Brain microvascular endothelial cell (primary cell): ENCODE measurements at regions not wholly inside any gene's neighbourhood (a gene's known extent, or its start where the extent isn't known, plus 50 kb on each side); places are given as distances from the start of the nearest gene placed in this dataset.

Experiments
- DNase-seq: peaks from one replicate; pipeline ENCODE4 v3.0.0-alpha.2; 2020
- H3K27ac ChIP-seq: fragments of 250-450 bp; sonication (Bioruptor Pico); 2 replicates; pipeline ENCODE4 v1.5.1; 2020; ENCODE audit warnings: mild to moderate bottlenecking, moderate library complexity
- H3K27me3 ChIP-seq: fragments of 250-450 bp; sonication (Bioruptor Pico); replicated peaks from 2 replicates; pipeline ENCODE4 v1.5.1; 2020; ENCODE audit warnings: mild to moderate bottlenecking
- H3K36me3 ChIP-seq: fragments of 250-450 bp; sonication (Bioruptor Pico); replicated peaks from 2 replicates; pipeline ENCODE4 v1.5.1; 2020; ENCODE audit warnings: mild to moderate bottlenecking
- H3K4me3 ChIP-seq: 2 replicates; pipeline ENCODE4 v1.5.1; 2011; ENCODE audit warnings: low read depth, mild to moderate bottlenecking, control low read depth, low read length, moderate library complexity
- in situ Hi-C: cut with HindIII; loops from 2 replicates; pipeline ENCODE4 v1.10.0; 2017; ENCODE audit warnings: low sequenced_read_pairs, low pct_ligation_motif_present
- TF ChIP-seq, protein P1 (sequence below): IDR thresholded peaks from 2 replicates; pipeline ENCODE4 v1.5.1; 2011; ENCODE audit warnings: low read depth, mild to moderate bottlenecking, moderate library complexity, low read length, control low read depth, inconsistent platforms; ENCODE audit errors: missing control alignments

DNA sequence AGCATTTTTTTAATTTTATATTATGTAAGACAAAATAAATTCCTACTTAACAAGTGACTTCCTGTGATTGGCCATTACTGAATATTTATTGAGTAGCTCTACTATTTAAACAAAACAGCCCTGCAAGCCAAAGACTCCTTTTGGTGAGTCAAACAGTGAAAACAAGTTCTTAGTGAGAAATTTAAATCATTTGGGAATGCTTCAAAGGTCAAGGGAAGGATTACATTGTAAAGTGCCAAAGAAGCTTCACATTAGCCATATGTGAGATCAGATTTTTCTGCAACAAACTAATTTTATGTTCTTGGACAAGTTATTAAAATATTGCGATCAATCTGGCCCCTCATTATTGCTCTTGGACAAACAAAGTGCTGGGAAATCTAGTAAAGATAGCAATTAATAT lies 795.4 kb upstream of the MGAT4C start:
- Histone ChIP-seq H3K27me3 (no peaks in the 10 kb centered on the region), H3K27ac (no peak overlapping the region), H3K36me3 (no peaks in the 10 kb centered on the region), H3K4me3 (no peak overlapping the region)
- TF ChIP-seq, protein P1, sequence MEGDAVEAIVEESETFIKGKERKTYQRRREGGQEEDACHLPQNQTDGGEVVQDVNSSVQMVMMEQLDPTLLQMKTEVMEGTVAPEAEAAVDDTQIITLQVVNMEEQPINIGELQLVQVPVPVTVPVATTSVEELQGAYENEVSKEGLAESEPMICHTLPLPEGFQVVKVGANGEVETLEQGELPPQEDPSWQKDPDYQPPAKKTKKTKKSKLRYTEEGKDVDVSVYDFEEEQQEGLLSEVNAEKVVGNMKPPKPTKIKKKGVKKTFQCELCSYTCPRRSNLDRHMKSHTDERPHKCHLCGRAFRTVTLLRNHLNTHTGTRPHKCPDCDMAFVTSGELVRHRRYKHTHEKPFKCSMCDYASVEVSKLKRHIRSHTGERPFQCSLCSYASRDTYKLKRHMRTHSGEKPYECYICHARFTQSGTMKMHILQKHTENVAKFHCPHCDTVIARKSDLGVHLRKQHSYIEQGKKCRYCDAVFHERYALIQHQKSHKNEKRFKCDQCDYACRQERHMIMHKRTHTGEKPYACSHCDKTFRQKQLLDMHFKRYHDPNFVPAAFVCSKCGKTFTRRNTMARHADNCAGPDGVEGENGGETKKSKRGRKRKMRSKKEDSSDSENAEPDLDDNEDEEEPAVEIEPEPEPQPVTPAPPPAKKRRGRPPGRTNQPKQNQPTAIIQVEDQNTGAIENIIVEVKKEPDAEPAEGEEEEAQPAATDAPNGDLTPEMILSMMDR = no peak
- in situ Hi-C loops = no loop called here
- DNase-seq = no peak

GRCh38 chr12:87047691-87048090 lies 791.5 kb upstream of the MGAT4C start:
- in situ Hi-C loops = no loop called here

DNA sequence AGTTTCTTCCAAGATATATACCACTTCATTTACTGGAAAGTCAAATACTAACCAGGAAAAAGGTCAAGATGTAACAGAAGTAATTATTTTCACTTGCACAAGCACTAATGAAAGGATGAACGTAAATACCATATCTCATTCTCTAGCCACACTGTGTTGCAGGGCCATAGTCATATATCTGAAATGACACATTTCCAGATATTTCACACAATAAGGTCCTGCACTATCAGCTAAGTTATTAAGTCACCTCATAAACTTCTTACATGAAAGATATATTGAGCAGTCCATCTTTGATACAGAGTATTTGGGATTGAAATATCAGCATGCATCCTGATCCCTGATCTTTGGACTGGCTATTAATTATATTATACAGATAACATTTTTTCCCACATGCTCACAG lies 783.3 kb upstream of the MGAT4C start:
- in situ Hi-C loops = no loop called here
- no peak for DNase-seq
- Histone ChIP-seq H3K27me3 (no peaks in the 10 kb centered on the region), H3K36me3 (no peaks in the 10 kb centered on the region), H3K27ac (no peak overlapping the region), H3K4me3 (no peak overlapping the region)
- TF ChIP-seq, protein P1 = no peak

More at GRCh38 chr12:87047691-87048090, 791.5 kb upstream of the MGAT4C start:
- TF ChIP-seq, protein P1 = no peak
- no peaks in the 10 kb centered on the region for H3K36me3 ChIP-seq
- DNase-seq = no peak
- no peaks in the 10 kb centered on the region for H3K27me3 ChIP-seq
- H3K4me3 ChIP-seq = no peak overlapping the region
- no peak overlapping the region for H3K27ac ChIP-seq

- Histone ChIP-seq H3K36me3 (no peaks in the 10 kb centered on the region), H3K27ac (no peak overlapping the region), H3K4me3 (no peak overlapping the region), H3K27me3 (no peaks in the 10 kb centered on the region)
- DNase-seq = no peak
- TF ChIP-seq, protein P1 = no peak
- in situ Hi-C loops = no loop called here
These were observed 781.9 kb upstream of the MGAT4C start for GRCh38 chr12:87038098-87038497.

- Histone ChIP-seq H3K27ac (no peak overlapping the region), H3K36me3 (no peaks in the 10 kb centered on the region), H3K4me3 (no peak overlapping the region), H3K27me3 (no peaks in the 10 kb centered on the region)
- DNase-seq = no peak
- TF ChIP-seq, protein P1 = no peak
- in situ Hi-C loops = no loop called here
These were observed 769.8 kb upstream of the MGAT4C start for GRCh38 chr12:87025976-87026375.

DNA sequence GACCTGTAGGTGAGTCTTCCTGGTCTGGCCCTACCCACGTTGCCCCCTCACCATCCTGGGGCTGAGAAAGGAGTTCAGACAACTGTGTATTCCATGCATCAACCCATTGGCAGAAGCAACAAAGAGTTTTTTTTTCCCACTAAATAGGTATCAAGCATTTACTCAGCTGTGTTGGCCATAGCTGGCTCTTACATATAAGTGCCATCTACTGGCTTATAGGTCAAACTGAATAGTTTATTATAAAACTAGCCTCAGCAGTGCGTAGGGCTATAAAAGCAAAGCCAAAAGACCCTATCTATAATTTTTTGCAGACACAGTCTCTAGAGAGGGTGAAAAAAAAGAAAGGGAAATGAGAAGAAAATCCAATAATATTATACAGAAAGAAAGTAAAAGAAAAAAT lies 765.2 kb upstream of the MGAT4C start:
- TF ChIP-seq, protein P1 = no peak
- no peaks in the 10 kb centered on the region for H3K27me3 ChIP-seq
- no peak for DNase-seq
- H3K4me3 ChIP-seq = no peak overlapping the region
- H3K27ac ChIP-seq = no peak overlapping the region
- in situ Hi-C loops = no loop called here
- H3K36me3 ChIP-seq = no peaks in the 10 kb centered on the region
